ENCODE measurements at regions not wholly inside any gene's neighbourhood (a gene's known extent, or its start where the extent isn't known, plus 50 kb on each side); places are given as distances from the start of the nearest gene placed in this dataset.
"Not testable (repeated sequence)": the region's sequence is repeated elsewhere in the genome, so short reads cannot be mapped to it uniquely, and the experiment has no call there.

DNA sequence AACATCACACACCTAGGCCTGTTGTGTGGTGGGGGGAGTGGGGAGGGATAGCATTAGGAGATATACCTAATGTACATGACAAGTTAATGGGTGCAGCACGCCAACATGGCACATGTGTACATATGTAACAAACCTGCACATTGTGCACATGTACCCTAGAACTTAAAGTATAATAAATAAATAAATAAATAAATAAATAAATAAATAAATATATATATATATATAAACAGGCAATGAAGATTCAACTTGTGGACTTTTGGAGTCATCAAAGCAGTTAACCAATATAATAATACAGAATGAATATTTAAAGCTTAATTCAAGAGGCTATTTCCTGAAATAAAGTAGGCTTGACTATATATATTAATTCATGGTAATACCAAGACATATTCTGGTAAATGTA is 167.0 kb downstream of the FOXD2 start:
- not testable (repeated sequence) for FAIRE-seq

DNA sequence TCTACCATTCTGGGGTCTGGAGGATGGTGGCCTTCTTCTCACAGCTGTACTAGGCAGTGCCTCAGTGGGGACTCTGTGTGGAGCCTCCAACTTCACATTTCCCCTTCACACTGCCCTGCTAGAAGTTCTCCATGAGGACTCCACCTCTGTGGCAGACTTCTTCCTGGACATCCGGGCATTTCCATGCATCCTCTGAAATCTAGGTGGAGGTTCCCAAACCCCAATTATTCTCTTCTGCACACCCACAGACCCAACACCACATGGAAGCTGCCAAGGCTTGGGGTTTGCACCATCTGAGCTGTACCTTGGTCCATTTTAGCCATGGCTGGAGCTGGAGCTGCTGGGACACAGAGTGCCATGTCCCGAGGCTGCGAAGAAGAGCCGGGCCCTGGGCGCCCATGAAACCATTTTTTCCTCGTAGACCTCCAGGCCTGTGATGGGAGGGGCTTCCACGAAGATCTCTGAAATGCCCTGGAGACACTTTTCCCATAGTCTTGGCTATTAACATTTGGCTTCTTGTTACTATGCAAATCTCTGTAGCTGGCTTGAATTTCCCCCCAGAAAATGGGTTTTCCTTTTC is 170.5 kb downstream of the FOXD2 start:
- no peak for FAIRE-seq

- no peak for FAIRE-seq
Observed at GRCh38 chr1:47611992-47612391, 174.1 kb downstream of the FOXD2 start.

- no peak for FAIRE-seq
Observed at GRCh38 chr1:47612819-47613218, 175.0 kb downstream of the FOXD2 start.

DNA sequence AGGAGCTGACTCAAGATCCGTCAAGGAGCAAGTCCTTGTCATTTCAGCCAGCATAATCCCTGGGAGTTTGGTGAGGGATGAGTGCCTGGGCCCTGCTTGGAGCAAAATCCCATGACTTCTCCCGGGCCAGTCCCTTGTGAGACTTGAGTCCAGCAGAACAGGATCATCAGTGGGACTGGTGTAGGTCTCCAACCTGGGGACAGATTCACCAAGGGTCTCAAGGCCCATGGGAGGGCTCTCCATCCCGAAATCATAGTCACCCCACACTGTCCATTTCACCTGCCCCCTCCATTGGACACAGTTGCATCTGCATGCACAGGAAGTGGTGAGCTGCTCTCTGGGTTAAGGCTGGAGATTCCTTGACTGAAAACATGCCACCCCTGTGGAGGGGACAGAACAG is 178.2 kb downstream of the FOXD2 start:
- no peak for FAIRE-seq

GRCh38 chr1:47616906-47617305 is 179.1 kb downstream of the FOXD2 start:
- no peak for FAIRE-seq

DNA sequence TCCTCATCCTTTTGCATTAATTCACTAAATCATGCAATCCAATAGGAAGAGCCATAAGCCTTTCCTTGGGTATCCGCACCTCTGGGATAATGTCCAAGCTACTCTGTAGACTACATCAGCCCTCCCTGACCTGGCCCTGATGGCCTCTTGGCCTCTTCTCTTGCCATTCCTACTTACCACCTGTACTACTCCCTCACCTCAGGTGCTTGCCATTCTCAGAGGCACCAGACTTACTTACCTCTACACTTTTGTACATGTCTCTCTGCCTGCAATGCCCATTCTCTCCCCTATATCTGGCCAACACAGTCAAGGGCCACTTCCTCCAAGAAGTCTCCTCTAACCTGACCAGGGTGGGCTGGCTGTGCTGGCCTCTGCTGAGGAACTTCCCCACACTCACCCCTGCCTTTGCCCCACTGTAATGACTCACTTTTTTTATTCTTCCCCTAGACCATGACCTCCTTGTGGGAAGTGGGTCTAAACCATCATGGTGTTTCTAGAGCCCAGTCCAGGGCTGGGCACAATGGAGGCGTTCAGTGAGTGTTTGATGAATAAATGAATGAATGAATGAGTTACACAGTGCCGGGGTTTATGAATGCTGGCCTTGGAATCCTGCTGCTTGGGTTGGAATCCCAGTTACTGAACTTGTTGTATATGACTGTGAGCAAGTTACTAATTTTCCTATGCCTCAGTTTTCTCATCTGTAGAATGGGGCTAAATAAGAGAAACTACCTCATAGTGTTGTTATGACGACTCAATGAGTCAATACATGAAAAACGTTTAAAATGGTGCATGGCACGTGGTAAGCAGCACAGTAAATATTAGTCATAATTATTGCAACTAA is 179.8 kb downstream of the FOXD2 start:
- no peak for FAIRE-seq

GRCh38 chr1:47618222-47618720 is 180.4 kb downstream of the FOXD2 start:
- FAIRE-seq, result no peak

DNA sequence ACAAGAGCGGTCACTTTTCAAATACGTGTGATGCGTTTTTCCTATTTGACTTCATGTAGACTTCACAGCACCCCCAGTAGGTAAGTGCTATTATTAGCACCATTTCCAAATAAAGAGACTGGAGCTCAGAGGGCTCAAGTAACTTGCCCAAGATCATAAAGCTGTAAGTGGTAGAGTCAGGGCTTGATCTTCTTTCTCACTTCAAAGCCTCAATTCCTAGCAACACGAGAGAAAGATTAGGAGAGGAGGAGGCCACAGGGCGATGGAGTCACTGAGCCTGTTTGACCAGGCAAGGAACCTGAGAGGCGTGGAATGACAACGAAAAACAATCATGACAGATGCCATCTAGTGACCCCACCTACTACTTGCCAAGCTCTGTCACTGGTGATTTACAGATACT is 181.0 kb downstream of the FOXD2 start:
- no peak for FAIRE-seq

GRCh38 chr1:47621483-47621882 is 183.6 kb downstream of the FOXD2 start:
- no peak for FAIRE-seq

GRCh38 chr1:47621977-47622376 is 184.1 kb downstream of the FOXD2 start:
- no peak for FAIRE-seq

DNA sequence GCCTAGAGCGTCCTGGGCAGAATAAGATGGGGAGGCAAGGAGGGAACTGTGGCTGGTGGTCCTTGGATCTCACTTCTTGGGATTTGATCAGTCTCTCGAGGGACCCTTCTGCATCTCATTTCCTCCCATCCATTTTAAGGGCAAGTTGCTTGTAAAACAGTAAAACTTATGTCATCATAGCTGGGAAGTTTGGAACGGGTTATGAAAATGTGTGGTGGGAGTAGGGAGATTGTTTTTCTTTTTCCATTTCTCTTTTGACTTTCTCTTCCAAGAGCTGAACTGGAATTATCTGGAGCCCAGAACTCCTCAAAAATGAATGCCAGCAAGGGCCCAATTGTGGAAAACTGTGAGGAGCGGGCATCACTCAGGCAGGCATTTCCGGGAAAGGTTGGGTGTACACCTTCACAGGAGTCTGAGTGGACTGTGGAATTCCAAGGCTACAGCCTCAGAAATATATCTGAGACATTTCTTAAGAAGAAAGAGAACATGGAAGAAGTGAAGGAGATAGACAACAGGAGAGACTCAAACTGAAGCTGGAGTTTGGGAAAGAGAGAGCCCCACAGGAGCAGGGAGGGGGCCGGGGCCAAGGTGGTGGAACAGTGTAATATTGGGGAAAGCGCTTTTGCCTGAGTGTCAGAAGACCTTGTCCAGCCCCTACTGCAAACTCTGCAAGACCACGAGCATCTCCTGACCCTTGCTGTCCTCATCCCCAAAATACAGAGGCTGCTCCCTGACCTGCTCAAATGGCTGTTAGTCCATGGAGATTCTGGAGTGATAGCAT is 185.1 kb downstream of the FOXD2 start:
- FAIRE-seq, result no peak

- no peak for FAIRE-seq
Observed at GRCh38 chr1:47623557-47623940, 185.7 kb downstream of the FOXD2 start.

- FAIRE-seq, result no peak
Observed at GRCh38 chr1:47624531-47624930, 186.7 kb downstream of the FOXD2 start.

DNA sequence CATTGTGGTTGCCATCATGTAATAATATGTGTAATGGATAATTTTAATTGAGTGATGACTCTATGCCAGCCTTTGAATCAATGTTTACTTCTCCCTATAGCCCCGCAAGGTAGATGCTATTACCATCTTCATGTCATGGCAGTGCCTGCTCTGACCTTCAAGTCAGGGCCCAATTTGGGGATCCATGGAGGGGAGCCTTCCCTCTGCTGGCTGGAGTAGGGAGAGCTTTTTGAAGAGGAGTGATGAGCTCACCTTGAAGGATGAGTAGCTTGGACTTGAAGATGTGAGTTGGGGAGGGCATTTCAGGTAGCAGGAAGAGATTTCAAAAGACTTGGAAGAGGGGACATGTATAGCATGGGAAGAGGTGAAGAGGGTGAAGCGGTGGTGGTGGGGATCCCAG is 189.2 kb downstream of the FOXD2 start:
- FAIRE-seq, result no peak

GRCh38 chr1:47627471-47628370 is 189.9 kb downstream of the FOXD2 start:
- no peak for FAIRE-seq

- FAIRE-seq, result no peak
Observed at GRCh38 chr1:47629201-47629600, 191.4 kb downstream of the FOXD2 start.

GRCh38 chr1:47630346-47630745 is 192.5 kb downstream of the FOXD2 start:
- FAIRE-seq, result no peak

GRCh38 chr1:47631411-47631995 is 193.7 kb downstream of the FOXD2 start:
- no peak for FAIRE-seq

DNA sequence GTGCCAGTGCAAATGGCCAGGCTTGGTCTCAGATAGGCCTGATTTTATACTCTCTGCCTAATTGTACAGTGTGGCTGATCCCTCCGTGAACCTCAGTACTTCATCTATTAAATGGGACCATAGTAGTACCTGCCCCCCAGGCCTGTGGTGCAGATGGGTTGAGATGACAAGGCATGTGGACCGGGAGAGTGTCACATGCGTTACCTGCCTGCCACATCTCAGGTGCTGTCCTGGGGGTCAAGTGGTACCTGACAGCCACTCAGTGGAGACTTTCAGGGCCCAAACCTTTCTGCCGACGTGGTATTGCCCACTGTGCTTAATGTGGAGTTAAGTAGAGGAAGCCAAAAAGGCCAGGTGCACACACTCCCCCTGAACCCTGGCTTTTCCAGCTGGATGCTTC is 197.3 kb downstream of the FOXD2 start:
- FAIRE-seq, result no peak

GRCh38 chr1:47635597-47635996 is 197.8 kb downstream of the FOXD2 start:
- FAIRE-seq, result no peak

GRCh38 chr1:47637111-47637685 is 199.4 kb downstream of the FOXD2 start:
- no peak for FAIRE-seq

Data from TTC549 (cell line).